Endothelial cell of umbilical vein (primary cell): ENCODE measurements at regions not wholly inside any gene's neighbourhood (a gene's known extent, or its start where the extent isn't known, plus 50 kb on each side); places are given as distances from the start of the nearest gene placed in this dataset.

Experiments used
- BruUV-seq: library from RNA; stranded (reverse); fragments of 400-500 nt; replicated peaks from 2 replicates; lab custom pipeline; 2021; lab: Mats Ljungman, UMichigan
- CTCF ChIA-PET: fragments of 300-600, 350-600 bp; sonication (Branson Sonifier 250); formaldehyde crosslinking; loops from one replicate; lab custom pipeline; 2021; ENCODE audit warnings: antibody characterized with exemption, inconsistent platforms; lab: Charles Lee
- POLR2A ChIA-PET: fragments of 300-600, 350-600 bp; sonication (Branson Sonifier 250); formaldehyde crosslinking; loops from one replicate; lab custom pipeline; 2021; ENCODE audit warnings: antibody characterized with exemption, inconsistent platforms; lab: Charles Lee
- DNase-seq: peaks from one replicate; pipeline ENCODE4 v3.0.0-alpha.2; 2011; ENCODE audit warnings: low read depth, low spot score
- FAIRE-seq: peaks from 2 replicates; lab custom pipeline; 2011; peaks lifted over from hg19 to GRCh38; lab: Jason Lieb, UNC
- H2AFZ ChIP-seq: 2 replicates; pipeline ENCODE4 v1.6.0; 2012; ENCODE audit warnings: low read depth, low read length, control low read depth, inconsistent platforms
- H3K27ac ChIP-seq: 2 replicates; pipeline ENCODE4 v1.5.1; 2011; ENCODE audit warnings: low read depth, mild to moderate bottlenecking, control low read depth, low read length, moderate library complexity; ENCODE audit not compliant: insufficient read depth
- H3K27me3 ChIP-seq, 2 experiments: 2 replicates each; pipeline versions ENCODE4 v1.6.0 to v1.6.1; 2011; ENCODE audit warnings: low read length in 2 of 2, mixed read lengths in 1 of 2; ENCODE audit not compliant: control insufficient read depth in 2 of 2, insufficient read depth in 2 of 2
- H3K36me3 ChIP-seq, 2 experiments: 2 replicates in 1 of 2; 3 replicates in 1 of 2; pipeline ENCODE4 v1.5.1; 2011; ENCODE audit warnings: low read length in 2 of 2, mild to moderate bottlenecking in 1 of 2, moderate library complexity in 1 of 2; ENCODE audit not compliant: control insufficient read depth in 2 of 2, insufficient read depth in 2 of 2; ENCODE audit errors: extremely low read depth in 1 of 2
- H3K4me1 ChIP-seq: 3 replicates; pipeline ENCODE4 v1.5.1; 2011; ENCODE audit warnings: mild to moderate bottlenecking, low read length; ENCODE audit not compliant: control insufficient read depth, insufficient read depth; ENCODE audit errors: extremely low read depth
- H3K4me2 ChIP-seq: 2 replicates; pipeline ENCODE4 v1.6.1; 2011; ENCODE audit warnings: low read length, control low read depth, mixed read lengths; ENCODE audit not compliant: insufficient read depth
- H3K4me3 ChIP-seq, 3 experiments: fragments of 200-600 bp in 1 of 3; sonication (generic), shearing (Covaris generic) in 1 of 3; replicated peaks in 1 of 3; 2 replicates each; pipeline ENCODE4 v1.5.1; 2011 to 2016; ENCODE audit warnings: control low read depth in 3 of 3, low read length in 3 of 3, mild to moderate bottlenecking in 2 of 3, inconsistent platforms in 1 of 3, low read depth in 1 of 3, moderate library complexity in 1 of 3; ENCODE audit not compliant: insufficient read depth in 1 of 3
- H3K79me2 ChIP-seq: 2 replicates; pipeline ENCODE4 v1.6.0; 2012; ENCODE audit warnings: low read length, inconsistent platforms; ENCODE audit not compliant: control insufficient read depth, insufficient read depth
- H3K9ac ChIP-seq: replicated peaks from 2 replicates; pipeline ENCODE3; 2011; ENCODE audit warnings: low read length, control low read depth; ENCODE audit not compliant: insufficient read depth; ENCODE audit errors: extremely low read depth
- H3K9me1 ChIP-seq: replicated peaks from 3 replicates; pipeline ENCODE4 v1.6.0; 2011; ENCODE audit warnings: mild to moderate bottlenecking, low read length; ENCODE audit not compliant: control insufficient read depth, insufficient read depth; ENCODE audit errors: extremely low read depth
- H3K9me3 ChIP-seq: replicated peaks from 2 replicates; pipeline ENCODE4 v1.5.1; 2012; ENCODE audit warnings: low read length, inconsistent platforms; ENCODE audit not compliant: control insufficient read depth, insufficient read depth
- H4K20me1 ChIP-seq: replicated peaks from 2 replicates; pipeline ENCODE3; 2011; ENCODE audit warnings: mild to moderate bottlenecking, low read length; ENCODE audit not compliant: control insufficient read depth, insufficient read depth; ENCODE audit errors: extremely low read depth
- CTCF ChIP-seq, 2 donors: IDR thresholded peaks; 1 replicate in 1 of 2; 2 replicates in 1 of 2; pipeline ENCODE4 v1.5.1; 2011; ENCODE audit warnings: low read length in 2 of 2, mild to moderate bottlenecking in 2 of 2, moderate library complexity in 2 of 2, control low read depth in 1 of 2, inconsistent platforms in 1 of 2, low read depth in 1 of 2; ENCODE audit not compliant: insufficient read depth in 1 of 2; ENCODE audit errors: extremely low read depth in 1 of 2
- EZH2 ChIP-seq: IDR thresholded peaks from 2 replicates; pipeline ENCODE4 v1.6.1; 2012; ENCODE audit warnings: borderline replicate concordance, low read depth, mild to moderate bottlenecking, moderate library complexity, low read length, inconsistent platforms; ENCODE audit not compliant: severe bottlenecking
- FOS ChIP-seq: IDR thresholded peaks from 2 replicates; pipeline ENCODE4 v1.6.1; 2011; ENCODE audit warnings: mild to moderate bottlenecking, low read length, moderate library complexity, borderline replicate concordance; ENCODE audit not compliant: insufficient read depth
- GATA2 ChIP-seq: IDR thresholded peaks from 2 replicates; pipeline ENCODE4 v1.7.0; 2011; ENCODE audit warnings: low read depth, mild to moderate bottlenecking, moderate library complexity, mixed read lengths, low read length; ENCODE audit not compliant: insufficient read length, insufficient read depth
- JUN ChIP-seq: IDR thresholded peaks from 2 replicates; pipeline ENCODE4 v1.6.1; 2011; ENCODE audit warnings: borderline replicate concordance, low read depth; ENCODE audit not compliant: insufficient read length, insufficient read depth
- MAX ChIP-seq: IDR thresholded peaks from 2 replicates; pipeline ENCODE4 v1.6.1; 2011; ENCODE audit not compliant: insufficient read depth, insufficient read length
- MYC ChIP-seq: IDR thresholded peaks from one replicate; pipeline ENCODE4 v1.6.1; 2011; ENCODE audit warnings: mild to moderate bottlenecking, low read depth, low read length
- POLR2A ChIP-seq: IDR thresholded peaks from 2 replicates; pipeline ENCODE4 v1.6.1; 2012; ENCODE audit warnings: low read depth, mild to moderate bottlenecking, control low read depth, low read length
- POLR2AphosphoS5 ChIP-seq: IDR thresholded peaks from 2 replicates; pipeline ENCODE4 v1.6.1; 2012; ENCODE audit warnings: low read depth, mild to moderate bottlenecking, control low read depth, low read length, moderate library complexity; ENCODE audit not compliant: insufficient read depth
- dilution Hi-C: fragments of 300-500 bp; cut with MboI; formaldehyde crosslinking; loops from one replicate; pipeline ENCODE4 v1.15.0; 2019; ENCODE audit warnings: low sequenced_read_pairs; ENCODE audit not compliant: extremely low pct_ligation_motif_present
- intact Hi-C: fragments of 100-400 bp; cut with micrococcal nuclease; formaldehyde crosslinking; loops from one replicate; pipeline ENCODE4 v1.10.0; 2022

- no peak for TF ChIP-seq MYC
- TF ChIP-seq FOS: no peak
- TF ChIP-seq JUN: no peak
- TF ChIP-seq POLR2A: no peak
- TF ChIP-seq GATA2: no peak
- no peak for TF ChIP-seq MAX
- no peak for TF ChIP-seq POLR2AphosphoS5
- TF ChIP-seq EZH2: no peak
- no peak for TF ChIP-seq CTCF (IDR thresholded peaks at IDR 0.05; ENCODE audit: extremely low read depth in 1 of 2, insufficient read depth in 1 of 2, low read depth in 1 of 2, low read length in 2 of 2)
- DNase-seq (no peak), FAIRE-seq (no peak)
- ChIA-PET POLR2A (no interaction called here), CTCF (no interaction called here)
- Histone ChIP-seq H3K4me3 (no peak overlapping the region), H3K27me3 (no peaks in the 10 kb centered on the region), H3K79me2 (no peaks in the 10 kb centered on the region), H3K9me3 (peaks cover 7% of the 10 kb centered on the region), H3K36me3 (no peaks in the 10 kb centered on the region), H4K20me1 (no peaks in the 10 kb centered on the region), H3K27ac (no peak overlapping the region), H3K4me2 (no peak overlapping the region), H3K9me1 (no peaks in the 10 kb centered on the region), H2AFZ (no peak overlapping the region), H3K9ac (no peak overlapping the region), H3K4me1 (no peaks in the 10 kb centered on the region)
- no TSS peak for BruUV-seq
- dilution Hi-C loops (no loop called here), intact Hi-C loops (no loop called here)
Observed at GRCh38 chr4:188779581-188779980, 640.3 kb downstream of the TRIML1 start.
